Colon (tissue), 2 donors: ENCODE measurements at regions not wholly inside any gene's neighbourhood (a gene's known extent, or its start where the extent isn't known, plus 50 kb on each side); places are given as distances from the start of the nearest gene placed in this dataset.

ENCODE experiments used
- FAIRE-seq: peaks from 2 replicates; lab custom pipeline; 2012; peaks lifted over from hg19 to GRCh38; lab: Jason Lieb, UNC
- donor health status: control.
- donor health status: control.

- FAIRE-seq = no peak
Observed at GRCh38 chr5:167765352-167765751, 526.1 kb upstream of the WWC1 start.

- FAIRE-seq = no peak
Observed at GRCh38 chr5:167766957-167767356, 524.5 kb upstream of the WWC1 start.

DNA sequence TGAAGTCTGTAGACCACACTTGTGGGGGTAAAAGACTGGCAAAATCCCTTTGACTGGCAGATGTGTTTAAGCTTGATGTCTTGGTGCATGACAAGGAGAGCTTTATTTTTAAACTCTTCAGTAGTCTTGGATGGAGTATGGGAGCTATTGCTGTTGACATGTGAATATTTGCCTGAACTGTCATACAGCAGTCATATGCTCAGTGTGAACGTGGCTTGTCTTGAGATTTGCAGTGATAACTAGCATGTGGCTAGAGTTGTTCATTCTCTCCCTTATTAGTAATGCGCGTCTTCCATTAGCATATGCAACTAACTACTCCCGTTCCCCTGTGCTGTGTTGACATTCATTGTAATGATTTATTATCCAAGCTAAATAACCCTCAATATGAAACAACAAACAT lies 523.6 kb upstream of the WWC1 start:
- FAIRE-seq = no peak

GRCh38 chr5:167769846-167770413 lies 521.5 kb upstream of the WWC1 start:
- no peak for FAIRE-seq

GRCh38 chr5:167770461-167770860 lies 521.0 kb upstream of the WWC1 start:
- FAIRE-seq = no peak

GRCh38 chr5:167771571-167771970 lies 519.9 kb upstream of the WWC1 start:
- FAIRE-seq = no peak

GRCh38 chr5:167773668-167774301 lies 517.7 kb upstream of the WWC1 start:
- no peak for FAIRE-seq

DNA sequence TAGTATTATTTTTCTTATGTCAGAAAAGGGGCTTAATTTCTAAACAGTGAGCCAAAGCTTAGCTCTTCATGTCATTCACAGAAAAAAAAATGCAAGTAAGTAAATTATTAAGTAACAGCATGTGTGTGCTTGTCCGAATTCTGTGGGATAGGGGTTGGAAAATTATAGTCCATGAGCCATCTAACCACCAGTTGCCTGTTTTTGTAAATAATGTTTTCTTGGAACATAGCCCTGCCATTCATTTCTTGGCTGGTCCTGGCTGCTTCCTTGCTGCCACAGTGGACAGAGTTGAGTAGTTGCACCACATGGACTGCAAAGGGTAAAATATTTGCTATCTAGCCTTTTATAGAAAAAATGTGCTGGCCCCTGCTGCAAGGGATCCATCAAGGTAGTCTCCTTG lies 513.7 kb upstream of the WWC1 start:
- no peak for FAIRE-seq

DNA sequence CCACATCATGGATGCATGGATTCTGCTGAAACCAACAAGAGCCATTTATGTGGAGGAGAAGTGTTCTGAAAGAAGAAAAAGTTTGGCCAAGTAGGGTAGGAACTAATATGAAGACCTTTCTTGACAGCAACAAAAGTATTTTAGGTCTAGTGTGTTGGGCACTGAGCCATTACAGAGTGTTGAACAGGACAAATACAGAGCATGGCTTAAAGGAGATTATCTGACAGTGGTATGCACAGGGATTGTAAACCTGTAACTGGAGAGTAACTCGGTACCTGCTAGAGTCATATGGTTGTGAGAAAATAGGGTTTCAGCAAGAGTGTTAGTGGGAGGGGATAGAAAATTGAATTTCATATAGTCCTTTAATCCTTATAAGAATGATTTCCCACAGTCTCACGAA lies 513.2 kb upstream of the WWC1 start:
- FAIRE-seq = no peak

- FAIRE-seq = no peak
Observed at GRCh38 chr5:167779644-167780043, 511.8 kb upstream of the WWC1 start.

- FAIRE-seq = no peak
Observed at GRCh38 chr5:167780177-167780576, 511.3 kb upstream of the WWC1 start.

GRCh38 chr5:167783145-167783817 lies 508.2 kb upstream of the WWC1 start:
- no peak for FAIRE-seq

DNA sequence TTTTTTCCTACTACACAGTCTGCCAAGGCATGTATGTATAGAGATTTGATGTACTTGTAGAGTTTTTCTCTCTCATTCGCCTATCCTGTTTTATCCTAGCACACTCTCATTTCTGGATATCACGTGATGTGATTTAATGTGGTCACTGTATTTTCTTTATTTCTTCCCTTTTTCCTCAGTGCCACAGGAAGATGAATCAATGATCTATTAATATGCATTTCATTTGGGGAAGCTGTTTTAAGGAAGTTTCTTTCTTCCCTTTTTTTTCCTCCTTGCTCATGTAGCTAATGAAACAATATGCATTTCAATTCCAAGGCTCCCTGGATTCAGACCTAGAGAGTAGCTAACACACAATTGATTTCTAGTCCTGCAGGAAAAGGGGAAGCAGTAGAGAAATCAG lies 506.3 kb upstream of the WWC1 start:
- FAIRE-seq = no peak

DNA sequence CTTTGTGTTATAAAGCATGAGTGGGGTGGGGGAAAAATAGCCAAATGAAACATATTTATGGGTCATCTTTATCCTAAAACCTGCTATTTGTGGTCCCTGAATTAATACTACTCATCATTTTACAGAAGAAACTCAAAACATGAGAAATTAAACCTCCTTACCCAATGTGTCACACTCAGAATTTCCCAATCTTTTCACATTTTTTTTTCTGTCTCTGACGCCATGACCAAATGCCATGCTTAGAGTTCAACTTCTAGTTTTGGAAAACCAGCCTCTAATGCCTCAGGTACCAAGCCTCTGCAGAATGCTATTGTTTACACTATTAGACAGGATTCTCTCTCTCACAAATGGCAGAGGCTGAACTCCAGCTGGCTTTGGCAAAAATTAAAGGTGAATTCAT lies 505.5 kb upstream of the WWC1 start:
- FAIRE-seq = no peak

DNA sequence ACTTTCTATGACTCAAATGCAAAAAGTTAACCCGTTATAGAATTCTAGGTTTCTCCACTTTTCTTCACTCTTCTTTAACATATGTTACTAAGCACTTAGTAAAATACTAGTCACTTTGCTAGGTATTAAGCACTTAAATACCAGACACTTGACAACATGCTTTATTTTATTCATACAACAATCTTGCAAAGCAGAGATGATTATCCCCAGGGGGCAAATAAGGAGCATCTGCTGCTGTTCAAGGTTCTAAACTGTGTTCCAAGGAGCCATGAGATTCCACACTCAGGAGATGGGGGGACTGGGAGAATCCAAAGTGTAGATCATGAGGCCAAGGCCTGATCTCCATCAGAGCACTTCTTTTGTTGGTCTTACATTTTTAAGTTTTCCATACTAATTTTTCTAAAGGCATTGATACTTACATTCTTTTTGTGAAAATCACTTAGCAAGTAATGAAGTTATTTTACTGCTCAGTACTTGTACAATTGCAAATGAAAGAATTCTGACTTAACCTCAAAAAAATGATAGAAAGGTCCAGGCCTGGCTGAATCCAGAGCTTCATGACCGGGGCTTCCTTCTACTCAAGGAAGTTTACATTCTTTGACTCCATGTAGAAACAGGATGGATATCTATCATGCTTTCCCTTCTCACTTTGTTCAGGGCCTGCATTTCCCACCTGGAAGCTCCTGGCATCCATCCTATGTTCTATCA lies 504.4 kb upstream of the WWC1 start:
- no peak for FAIRE-seq

DNA sequence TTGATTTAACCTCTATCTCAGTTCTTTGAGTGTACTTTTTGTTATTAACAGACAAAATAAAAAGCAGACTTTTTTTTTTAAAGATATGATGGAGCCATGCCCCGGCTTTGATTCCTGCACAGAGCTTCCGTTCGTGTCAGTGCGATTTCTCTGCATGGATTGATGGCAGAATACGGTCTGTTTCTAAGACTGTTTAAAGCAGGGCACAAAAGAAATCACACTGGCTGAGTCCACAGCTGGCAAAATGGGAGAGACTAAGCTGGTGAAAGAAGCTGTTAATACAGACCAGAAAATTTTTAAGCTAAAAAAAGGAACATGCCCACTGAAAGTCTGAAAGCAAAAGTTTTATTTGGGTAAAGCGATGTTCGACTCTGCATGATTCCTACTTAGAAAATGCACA lies 501.4 kb upstream of the WWC1 start:
- no peak for FAIRE-seq

DNA sequence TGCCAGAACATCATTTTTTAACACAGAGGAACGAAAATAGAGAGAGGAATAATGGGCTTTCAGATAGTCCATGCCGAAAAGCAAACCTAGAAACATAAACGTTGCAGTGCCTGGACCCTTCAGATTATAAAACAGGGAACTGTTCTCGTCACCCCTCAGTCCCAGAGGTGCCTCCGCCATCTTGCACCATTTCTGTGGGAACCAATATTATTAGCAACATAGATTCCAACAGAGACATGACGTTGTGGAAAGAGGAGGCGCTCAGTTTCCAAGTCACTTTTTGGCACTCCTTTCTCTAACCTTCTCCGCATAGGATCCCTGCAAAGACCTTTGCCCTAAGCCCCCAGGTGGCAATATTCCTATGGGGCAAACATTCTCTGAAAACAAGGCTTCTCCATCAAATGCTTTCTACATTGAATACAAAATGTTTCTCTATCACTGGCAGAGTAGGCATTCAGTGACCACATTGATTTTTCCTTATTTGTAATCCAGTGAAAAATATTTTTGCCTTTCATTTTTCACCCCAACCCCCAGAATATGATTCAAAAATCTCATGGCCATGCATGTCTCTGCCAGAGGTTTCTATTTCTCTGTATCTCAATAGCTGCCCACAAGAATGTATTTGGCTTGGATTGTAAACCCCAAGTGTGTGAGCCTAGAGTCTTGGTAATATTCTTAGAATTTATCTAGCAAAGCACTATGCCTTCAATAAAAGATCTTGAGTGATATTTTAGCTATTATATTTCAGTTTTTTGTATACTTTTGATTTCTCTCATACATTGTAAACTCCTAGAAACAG lies 500.8 kb upstream of the WWC1 start:
- FAIRE-seq = no peak

DNA sequence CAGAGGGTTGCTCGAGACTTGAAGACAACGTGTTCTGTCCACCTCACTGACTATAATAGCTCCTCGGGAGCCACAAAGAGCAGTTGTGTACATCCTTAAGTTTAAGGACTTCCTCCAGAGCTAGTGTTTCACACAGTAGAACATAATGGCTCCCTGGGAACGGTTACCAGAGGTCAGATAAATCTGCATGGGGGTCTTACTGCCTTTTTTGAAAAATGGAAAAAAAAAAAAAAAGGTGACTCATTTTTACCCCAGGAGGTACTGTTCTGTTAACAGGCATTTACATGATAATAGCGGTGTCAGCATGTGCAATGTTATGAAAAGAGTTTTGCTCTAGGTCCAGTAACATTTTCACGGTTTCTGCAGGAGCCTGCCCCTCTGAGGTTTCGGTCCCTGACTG lies 498.9 kb upstream of the WWC1 start:
- no peak for FAIRE-seq

DNA sequence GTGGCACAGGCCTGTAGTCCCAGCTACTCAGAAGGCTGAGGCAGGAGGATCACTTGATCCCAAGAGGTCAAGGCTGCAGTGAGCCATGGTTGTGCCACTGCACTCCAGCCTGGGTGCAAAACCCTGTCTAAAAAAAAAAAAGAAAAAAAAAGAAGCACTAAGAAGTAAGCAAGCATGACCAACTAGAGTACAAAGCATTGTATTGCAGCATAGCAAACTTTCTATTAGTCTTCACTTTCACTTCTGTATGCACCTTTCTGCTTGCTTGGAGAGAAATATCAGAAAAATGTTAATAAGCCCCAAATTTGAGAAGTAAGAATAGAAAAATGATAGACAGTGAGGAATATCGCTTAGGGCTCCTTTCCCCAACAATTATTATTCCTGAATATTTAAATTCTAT lies 497.7 kb upstream of the WWC1 start:
- FAIRE-seq = no peak

DNA sequence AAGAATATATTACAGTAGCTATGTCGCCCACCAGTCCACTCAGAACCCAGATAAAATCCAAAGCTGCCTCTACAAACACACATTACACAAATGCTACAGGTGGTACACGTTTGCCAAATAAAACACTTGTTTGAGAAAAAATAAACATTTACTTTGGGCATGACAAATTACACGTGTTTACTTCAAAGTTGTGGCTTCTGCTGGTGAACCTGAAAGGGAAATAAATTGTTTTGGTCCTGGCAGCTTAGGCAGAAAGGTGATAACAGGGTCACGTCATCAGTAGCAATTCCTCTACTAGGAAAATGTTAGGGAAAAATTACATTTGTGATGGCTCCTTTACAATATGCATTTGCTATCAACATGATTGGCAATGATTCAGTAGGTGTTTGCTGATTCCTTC lies 497.3 kb upstream of the WWC1 start:
- FAIRE-seq = no peak

GRCh38 chr5:167796672-167797071 lies 494.8 kb upstream of the WWC1 start:
- FAIRE-seq = no peak

DNA sequence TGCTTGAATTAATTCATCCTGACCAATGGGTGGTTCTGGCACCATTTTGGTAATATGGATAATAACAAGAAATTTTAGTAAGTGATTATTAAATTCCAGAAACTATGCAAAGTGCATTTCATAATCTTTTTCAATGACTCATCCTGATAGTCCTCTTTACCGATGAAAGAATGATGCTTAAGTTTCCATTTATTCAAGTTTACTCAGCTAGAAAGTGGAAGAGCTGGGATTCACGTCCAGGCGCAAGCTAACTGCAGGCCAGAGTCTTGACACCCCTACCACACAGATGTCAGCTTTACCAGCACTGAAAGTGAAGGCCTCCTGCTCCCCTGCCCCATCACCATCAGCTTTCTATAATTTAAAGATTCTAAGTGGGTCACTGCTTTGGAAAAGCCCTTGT lies 493.5 kb upstream of the WWC1 start:
- no peak for FAIRE-seq

DNA sequence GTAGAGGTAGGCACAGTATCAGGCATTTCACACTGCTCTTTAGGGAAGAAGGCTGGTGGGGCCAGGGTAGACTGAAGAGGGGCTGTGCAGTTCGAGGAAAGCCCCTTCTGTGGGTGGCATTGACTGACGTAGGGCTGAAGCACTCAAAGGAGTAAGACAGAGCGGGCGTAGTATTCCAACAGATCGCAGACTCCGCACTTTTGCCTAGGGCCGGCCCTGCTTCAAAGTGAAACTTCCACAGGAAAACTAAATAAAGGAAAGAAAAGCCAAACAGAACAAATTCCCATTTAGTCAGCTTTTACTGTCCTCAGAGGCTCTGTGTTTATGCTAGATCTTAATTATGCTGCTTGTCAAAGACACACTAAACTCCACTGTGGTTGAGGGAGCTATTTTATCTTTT lies 493.0 kb upstream of the WWC1 start:
- FAIRE-seq = no peak
